ENCODE measurements at regions not wholly inside any gene's neighbourhood (a gene's known extent, or its start where the extent isn't known, plus 50 kb on each side); places are given as distances from the start of the nearest gene placed in this dataset.

DNA sequence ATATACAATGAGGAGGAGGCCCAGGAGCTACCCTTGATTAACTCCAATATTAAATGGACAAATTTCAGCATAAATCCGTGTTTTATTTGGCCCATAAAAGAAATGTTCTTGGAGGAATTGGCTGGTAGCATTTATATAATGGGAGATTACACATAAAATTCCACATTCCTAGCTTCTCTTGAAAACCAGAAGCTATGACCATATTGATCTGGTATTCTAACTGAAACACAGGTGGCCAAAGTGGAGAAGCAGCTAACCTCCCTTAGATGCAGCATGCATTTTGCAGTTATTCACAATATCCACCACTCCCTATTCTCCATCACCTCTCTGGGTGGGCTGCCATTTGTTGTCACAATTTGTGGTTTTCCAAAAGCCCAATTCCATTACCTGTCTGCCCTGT, 148.8 kb upstream of the CACNA2D1 start:
- TF ChIP-seq CTCF (IDR thresholded peaks at IDR 0.05; ENCODE audit: extremely low read depth in 1 of 2, insufficient read depth in 1 of 2, low read depth in 1 of 2, low read length in 2 of 2) (no peak), EZH2 (IDR thresholded peaks at IDR 0.05; ENCODE audit: borderline replicate concordance, low read depth, low read length, severe bottlenecking) (no peak), POLR2A (IDR thresholded peaks at IDR 0.05; ENCODE audit: low read depth, low read length) (no peak), FOS (IDR thresholded peaks at IDR 0.05; ENCODE audit: borderline replicate concordance, insufficient read depth, low read length) (no peak), POLR2AphosphoS5 (IDR thresholded peaks at IDR 0.05; ENCODE audit: insufficient read depth, low read depth, low read length) (no peak), MYC (IDR thresholded peaks at IDR 0.05; ENCODE audit: low read depth, low read length) (no peak), JUN (IDR thresholded peaks at IDR 0.05; ENCODE audit: borderline replicate concordance, insufficient read depth, insufficient read length, low read depth) (no peak), GATA2 (IDR thresholded peaks at IDR 0.05; ENCODE audit: insufficient read depth, insufficient read length, low read depth, low read length) (no peak)
- TF ChIP-seq, protein P1, sequence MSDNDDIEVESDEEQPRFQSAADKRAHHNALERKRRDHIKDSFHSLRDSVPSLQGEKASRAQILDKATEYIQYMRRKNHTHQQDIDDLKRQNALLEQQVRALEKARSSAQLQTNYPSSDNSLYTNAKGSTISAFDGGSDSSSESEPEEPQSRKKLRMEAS (IDR thresholded peaks at IDR 0.05; ENCODE audit: insufficient read depth, insufficient read length): no peak
